Endothelial cell of umbilical vein (primary cell): ENCODE measurements at regions not wholly inside any gene's neighbourhood (a gene's known extent, or its start where the extent isn't known, plus 50 kb on each side); places are given as distances from the start of the nearest gene placed in this dataset.

Experiments used
- CTCF ChIP-seq, 2 donors: IDR thresholded peaks; 1 replicate in 1 of 2; 2 replicates in 1 of 2; pipeline ENCODE4 v1.5.1; 2011; ENCODE audit warnings: low read length in 2 of 2, mild to moderate bottlenecking in 2 of 2, moderate library complexity in 2 of 2, control low read depth in 1 of 2, inconsistent platforms in 1 of 2, low read depth in 1 of 2; ENCODE audit not compliant: insufficient read depth in 1 of 2; ENCODE audit errors: extremely low read depth in 1 of 2
- MAX ChIP-seq: IDR thresholded peaks from 2 replicates; pipeline ENCODE4 v1.6.1; 2011; ENCODE audit not compliant: insufficient read depth, insufficient read length
- MYC ChIP-seq: IDR thresholded peaks from one replicate; pipeline ENCODE4 v1.6.1; 2011; ENCODE audit warnings: mild to moderate bottlenecking, low read depth, low read length
- POLR2A ChIP-seq: IDR thresholded peaks from 2 replicates; pipeline ENCODE4 v1.6.1; 2012; ENCODE audit warnings: low read depth, mild to moderate bottlenecking, control low read depth, low read length
- POLR2AphosphoS5 ChIP-seq: IDR thresholded peaks from 2 replicates; pipeline ENCODE4 v1.6.1; 2012; ENCODE audit warnings: low read depth, mild to moderate bottlenecking, control low read depth, low read length, moderate library complexity; ENCODE audit not compliant: insufficient read depth

GRCh38 chr6:44696686-44697085, 309.2 kb downstream of the CDC5L start:
- TF ChIP-seq CTCF (IDR thresholded peaks at IDR 0.05; ENCODE audit: extremely low read depth in 1 of 2, insufficient read depth in 1 of 2, low read depth in 1 of 2, low read length in 2 of 2): no peak
- TF ChIP-seq POLR2AphosphoS5: no peak
- no peak for TF ChIP-seq MYC
- TF ChIP-seq MAX: no peak
- no peak for TF ChIP-seq POLR2A
